ENCODE measurements at regions not wholly inside any gene's neighbourhood (a gene's known extent, or its start where the extent isn't known, plus 50 kb on each side); places are given as distances from the start of the nearest gene placed in this dataset.

GRCh38 chr5:3905031-3905430, 309.4 kb downstream of the IRX1 start:
- no peak overlapping the region for H3K4me3 ChIP-seq (ENCODE audit: low read depth, low read length)
- TF ChIP-seq CTCF (IDR thresholded peaks at IDR 0.05; ENCODE audit: control insufficient read depth, extremely low read depth, insufficient read depth) = no peak
- DNase-seq (ENCODE audit: low read depth) = no peak

GRCh38 chr5:3905521-3905920, 309.9 kb downstream of the IRX1 start:
- no peak overlapping the region for H3K4me3 ChIP-seq (ENCODE audit: low read depth, low read length)
- no peak for TF ChIP-seq CTCF (IDR thresholded peaks at IDR 0.05; ENCODE audit: control insufficient read depth, extremely low read depth, insufficient read depth)
- no peak for DNase-seq (ENCODE audit: low read depth)

- no peak for TF ChIP-seq CTCF (IDR thresholded peaks at IDR 0.05; ENCODE audit: control insufficient read depth, extremely low read depth, insufficient read depth)
- DNase-seq (ENCODE audit: low read depth) = no peak
- H3K4me3 ChIP-seq (ENCODE audit: low read depth, low read length) = no peak overlapping the region
Observed at GRCh38 chr5:3911111-3911510, 315.5 kb downstream of the IRX1 start.

GRCh38 chr5:3911773-3912172, 316.1 kb downstream of the IRX1 start:
- TF ChIP-seq CTCF (IDR thresholded peaks at IDR 0.05; ENCODE audit: control insufficient read depth, extremely low read depth, insufficient read depth) = no peak
- no peak for DNase-seq (ENCODE audit: low read depth)
- no peak overlapping the region for H3K4me3 ChIP-seq (ENCODE audit: low read depth, low read length)

- no peak for TF ChIP-seq CTCF (IDR thresholded peaks at IDR 0.05; ENCODE audit: control insufficient read depth, extremely low read depth, insufficient read depth)
- DNase-seq (ENCODE audit: low read depth) = no peak
- no peak overlapping the region for H3K4me3 ChIP-seq (ENCODE audit: low read depth, low read length)
Observed at GRCh38 chr5:3912790-3913189, 317.2 kb downstream of the IRX1 start.

- no peak for DNase-seq (ENCODE audit: low read depth)
- no peak for TF ChIP-seq CTCF (IDR thresholded peaks at IDR 0.05; ENCODE audit: control insufficient read depth, extremely low read depth, insufficient read depth)
- H3K4me3 ChIP-seq (ENCODE audit: low read depth, low read length) = no peak overlapping the region
Observed at GRCh38 chr5:3913279-3913678, 317.6 kb downstream of the IRX1 start.

- no peak for TF ChIP-seq CTCF (IDR thresholded peaks at IDR 0.05; ENCODE audit: control insufficient read depth, extremely low read depth, insufficient read depth)
- no peak overlapping the region for H3K4me3 ChIP-seq (ENCODE audit: low read depth, low read length)
- no peak for DNase-seq (ENCODE audit: low read depth)
Observed at GRCh38 chr5:3925022-3925421, 329.4 kb downstream of the IRX1 start.

Measured in LNCaP clone FGC (cell line).